GM19468 (cell line): ENCODE measurements at regions not wholly inside any gene's neighbourhood (a gene's known extent, or its start where the extent isn't known, plus 50 kb on each side); places are given as distances from the start of the nearest gene placed in this dataset.

Experiments
- ATAC-seq: cut with Tn5 transposase; IDR thresholded peaks from one replicate; pipeline ENCODE4 v1.9.1; 2021; ENCODE audit warnings: mild to moderate bottlenecking, moderate library complexity, moderate number of reproducible peaks; ENCODE audit not compliant: unreplicated experiment; ENCODE audit errors: extremely low read depth

- ATAC-seq: no peak
Measured at GRCh38 chr9:79778581-79778980, 206.8 kb downstream of the TLE4 start.

DNA sequence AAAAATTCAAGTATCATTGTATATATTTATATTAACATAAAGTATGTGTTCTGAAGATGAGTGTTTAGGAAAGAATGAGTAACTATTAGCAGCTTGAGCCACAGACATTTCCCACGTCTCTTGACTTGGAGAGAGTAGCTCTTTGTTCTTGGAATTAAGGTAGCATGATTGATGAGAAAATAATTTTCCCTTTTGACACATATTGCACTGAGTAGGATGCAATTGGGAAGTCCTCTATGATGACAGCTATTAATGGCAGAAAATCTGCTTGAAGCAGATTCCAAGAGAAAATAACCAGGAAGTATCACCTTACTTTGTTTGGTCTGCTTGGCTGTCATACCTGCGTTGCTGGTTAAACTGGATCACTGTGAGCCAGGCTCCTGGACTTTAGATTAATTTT, 204.8 kb downstream of the TLE4 start:
- ATAC-seq: no peak
